K562 (cell line): ENCODE measurements at regions not wholly inside any gene's neighbourhood (a gene's known extent, or its start where the extent isn't known, plus 50 kb on each side); places are given as distances from the start of the nearest gene placed in this dataset.

ENCODE experiments used
- ATAC-seq: fragments of 200-7000 bp; cut with Tn5 transposase; 3 replicates; pipeline ENCODE4 v1.9.1; 2020; ENCODE audit warnings: moderate library complexity
- BruUV-seq: library from RNA; stranded (reverse); fragments of 400-500 nt; replicated peaks from 2 replicates; lab custom pipeline; 2021; lab: Mats Ljungman, UMichigan
- CTCF ChIA-PET: fragments of 300-600 bp; formaldehyde crosslinking; extraction: SDS; loops from one replicate; lab custom pipeline; 2021; ENCODE audit warnings: low intra/inter-chr PET ratio; lab: Yijun Ruan, JAX
- POLR2A ChIA-PET: fragments of 300-600, 350-650 bp; sonication (Branson Sonifier 250); formaldehyde crosslinking; extraction: SDS; loops from one replicate; lab custom pipeline; 2021; ENCODE audit warnings: antibody characterized with exemption, inconsistent platforms; lab: Yijun Ruan, JAX
- DNase-seq, 4 experiments: peaks; one replicate each; pipeline versions ENCODE4 v3.0.0 to v3.0.0-alpha.2; 2011 to 2018; ENCODE audit warnings: low spot score in 3 of 4, mixed read lengths in 3 of 4; ENCODE audit errors: extremely low read depth in 1 of 4
- FAIRE-seq: peaks from 2 replicates; lab custom pipeline; 2011; peaks lifted over from hg19 to GRCh38; lab: Jason Lieb, UNC
- H2AFZ ChIP-seq: 2 replicates; pipeline ENCODE4 v1.6.0; 2011; ENCODE audit warnings: low read depth, low read length, control low read depth, inconsistent platforms
- H3K27ac ChIP-seq: fragments of 200-600 bp; 3 replicates; pipeline ENCODE4 v1.8.0; 2011; ENCODE audit warnings: low read depth, mild to moderate bottlenecking, control low read depth, inconsistent platforms, low read length, moderate library complexity, mixed read lengths; ENCODE audit errors: extremely low read depth
- H3K27me3 ChIP-seq, 2 experiments: fragments of 300-600 bp in 1 of 2; 2 replicates in 1 of 2; 3 replicates in 1 of 2; pipeline versions ENCODE4 v1.6.0 to v1.8.0; 2011; ENCODE audit warnings: inconsistent platforms in 2 of 2, low read length in 2 of 2, mild to moderate bottlenecking in 1 of 2, mixed read lengths in 1 of 2, moderate library complexity in 1 of 2; ENCODE audit not compliant: control insufficient read depth in 2 of 2, insufficient read depth in 2 of 2
- H3K36me3 ChIP-seq: fragments of 300-600 bp; 3 replicates; pipeline ENCODE4 v1.8.0; 2011; ENCODE audit warnings: mild to moderate bottlenecking, low read length, inconsistent platforms; ENCODE audit not compliant: control insufficient read depth, insufficient read depth
- H3K4me1 ChIP-seq, 2 experiments: fragments of 200-600 bp in 1 of 2; replicated peaks in 1 of 2; 2 replicates in 1 of 2; 3 replicates in 1 of 2; pipeline versions ENCODE4 v1.5.1 to v1.8.0; 2011; ENCODE audit warnings: inconsistent platforms in 2 of 2, low read length in 2 of 2, mild to moderate bottlenecking in 1 of 2, mixed read lengths in 1 of 2, moderate library complexity in 1 of 2; ENCODE audit not compliant: control insufficient read depth in 2 of 2, insufficient read depth in 2 of 2
- H3K4me2 ChIP-seq: 2 replicates; pipeline ENCODE4 v1.6.1; 2011; ENCODE audit warnings: low read length, control low read depth, inconsistent platforms, mixed read lengths; ENCODE audit not compliant: insufficient read depth
- H3K4me3 ChIP-seq: fragments of 200-600 bp; sonication (generic), shearing (Covaris generic); 2 replicates; pipeline ENCODE4 v1.5.1; 2016; ENCODE audit warnings: control low read depth, inconsistent platforms
- H3K79me2 ChIP-seq: fragments of 200-600 bp; 3 replicates; pipeline ENCODE4 v1.8.0; 2011; ENCODE audit warnings: low read length, inconsistent platforms; ENCODE audit not compliant: control insufficient read depth, insufficient read depth
- H3K9ac ChIP-seq, 2 experiments: 2 replicates each; pipeline versions ENCODE4 v1.6.0 to v1.6.1; 2011; ENCODE audit warnings: low read depth in 2 of 2, low read length in 2 of 2, control low read depth in 1 of 2, inconsistent platforms in 1 of 2, mild to moderate bottlenecking in 1 of 2, mixed read lengths in 1 of 2; ENCODE audit not compliant: insufficient read depth in 1 of 2
- H3K9me1 ChIP-seq: one replicate; pipeline ENCODE4 v1.6.0; 2011; ENCODE audit warnings: inconsistent platforms, mild to moderate bottlenecking, low read length, moderate library complexity; ENCODE audit not compliant: control insufficient read depth, insufficient read depth
- H3K9me3 ChIP-seq: replicated peaks from 2 replicates; pipeline ENCODE4 v1.5.1; 2011; ENCODE audit warnings: low read depth, low read length, inconsistent platforms; ENCODE audit not compliant: control insufficient read depth, insufficient read depth
- H4K20me1 ChIP-seq: replicated peaks from 2 replicates; pipeline ENCODE4 v1.6.1; 2011; ENCODE audit warnings: low read length, inconsistent platforms, mixed read lengths; ENCODE audit not compliant: control insufficient read depth, insufficient read depth
- BACH1 ChIP-seq: fragments of 200-800 bp; sonication (Bioruptor generic); IDR thresholded peaks from 2 replicates; pipeline ENCODE4 v1.6.1; 2016; ENCODE audit warnings: missing genetic modification characterization, missing compliant biosample characterization
- BRCA1 ChIP-seq, 2 experiments: fragments of 450-650 bp in 1 of 2; sonication (generic) in 1 of 2; formaldehyde crosslinking in 1 of 2; IDR thresholded peaks; 2 replicates each; pipeline versions ENCODE4 v1.5.0 to v1.6.1; 2017 to 2020; ENCODE audit warnings: mild to moderate bottlenecking in 1 of 2, missing genetic modification reagents in 1 of 2
- BRF1 ChIP-seq: IDR thresholded peaks from 3 replicates; pipeline ENCODE4 v1.6.1; 2011; ENCODE audit warnings: borderline replicate concordance, mild to moderate bottlenecking; ENCODE audit not compliant: insufficient read length; ENCODE audit errors: extremely low read depth
- CHD2 ChIP-seq: IDR thresholded peaks from 2 replicates; pipeline ENCODE4 v1.6.1; 2011; ENCODE audit warnings: low read depth, low read length
- GABPB1 ChIP-seq: sonication (generic); formaldehyde crosslinking; IDR thresholded peaks from 2 replicates; pipeline ENCODE4 v1.8.0; 2022; ENCODE audit warnings: mild to moderate bottlenecking, missing genetic modification reagents
- KDM5B ChIP-seq: fragments of 200-600 bp; sonication (generic); IDR thresholded peaks from 2 replicates; pipeline ENCODE4 v1.6.1; 2012; ENCODE audit warnings: low read depth, mild to moderate bottlenecking, moderate library complexity, low read length, control low read depth, inconsistent platforms; ENCODE audit not compliant: insufficient replicate concordance
- KHSRP ChIP-seq: fragments of 450-650 bp; IDR thresholded peaks from 2 replicates; pipeline ENCODE4 v1.6.1; 2017
- MXD1 ChIP-seq: fragments of 250-450 bp; sonication (Bioruptor Pico); IDR thresholded peaks from 2 replicates; pipeline ENCODE4 v1.8.0; 2021; ENCODE audit warnings: borderline replicate concordance, mild to moderate bottlenecking, moderate library complexity; ENCODE audit not compliant: poor library complexity, severe bottlenecking
- PCBP2 ChIP-seq: fragments of 200-400 bp; formaldehyde crosslinking; IDR thresholded peaks from 2 replicates; pipeline ENCODE4 v1.6.1; 2018; ENCODE audit warnings: low read length, low read depth, mild to moderate bottlenecking, moderate library complexity; ENCODE audit not compliant: poor library complexity, severe bottlenecking
- PTBP1 ChIP-seq: fragments of 200-400 bp; formaldehyde crosslinking; IDR thresholded peaks from 2 replicates; pipeline ENCODE4 v1.6.1; 2017; ENCODE audit warnings: low read depth, low read length
- TARDBP ChIP-seq: fragments of 450-650 bp; IDR thresholded peaks from 2 replicates; pipeline ENCODE4 v1.6.1; 2016
- ZNF217 ChIP-seq: sonication (generic); formaldehyde crosslinking; IDR thresholded peaks from 2 replicates; pipeline ENCODE4 v1.8.0; 2022; ENCODE audit warnings: mild to moderate bottlenecking, missing genetic modification reagents
- ZNF431 ChIP-seq: sonication (generic); formaldehyde crosslinking; IDR thresholded peaks from 2 replicates; pipeline ENCODE4 v1.8.0; 2022; ENCODE audit warnings: mild to moderate bottlenecking, missing genetic modification reagents
- ZNF444 ChIP-seq: fragments of 250-450 bp; sonication (Bioruptor Pico); IDR thresholded peaks from 2 replicates; pipeline ENCODE4 v1.4.0; 2020; ENCODE audit warnings: mild to moderate bottlenecking, moderate library complexity
- ZNF644 ChIP-seq: fragments of 200-800 bp; sonication (Bioruptor generic); IDR thresholded peaks from 2 replicates; pipeline ENCODE4 v1.6.1; 2016; ENCODE audit warnings: low read depth, missing genetic modification characterization, missing compliant biosample characterization
- WGBS: fragments of 100-300 bp; shearing (Covaris generic); methylation state at CpG from one replicate; pipeline ENCODE4 v1.1.6; 2016; ENCODE audit warnings: low coverage, mixed read lengths; ENCODE audit not compliant: insufficient coverage; ENCODE audit errors: missing lambda C conversion rate; 5-methylcytosine and 5-hydroxymethylcytosine counted together
- in situ Hi-C: fragments of 300-500 bp; cut with MboI; formaldehyde crosslinking; loops from 4 replicates; pipeline ENCODE4 v1.15.0; 2018; ENCODE audit warnings: inconsistent platforms, mixed read lengths
- intact Hi-C: fragments of 100-400 bp; cut with micrococcal nuclease; formaldehyde crosslinking; loops from 2 replicates; pipeline ENCODE4 v1.14.2; 2022

- TF ChIP-seq KHSRP (no peak), ZNF444 (no peak), CHD2 (no peak), MXD1 (CRISPR knock-in tag) (no peak)
- Histone ChIP-seq H3K27ac (no peak overlapping the region), H4K20me1 (no peaks in the 10 kb centered on the region), H3K79me2 (no peaks in the 10 kb centered on the region), H3K27me3 (no peaks in the 10 kb centered on the region), H3K4me3 (no peak overlapping the region), H3K9ac (no peak overlapping the region), H3K4me2 (no peak overlapping the region), H3K9me3 (no peaks in the 10 kb centered on the region), H3K4me1 (no peaks in the 10 kb centered on the region), H3K36me3 (no peaks in the 10 kb centered on the region), H3K9me1 (no peaks in the 10 kb centered on the region), H2AFZ (no peak overlapping the region)
- DNase-seq: no peak
- no peak for FAIRE-seq
- intact Hi-C loops (no loop called here), in situ Hi-C loops (no loop called here)
- BruUV-seq: no TSS peak
- POLR2A ChIA-PET: no interaction called here
- CTCF ChIA-PET: no interaction called here
- no peak for ATAC-seq
- WGBS: 0% methylated on average over 1 of the region's 1 CpG
These were observed 671.4 kb downstream of the GALC start for GRCh38 chr14:87321548-87321947.

GRCh38 chr14:87312894-87313205, 680.1 kb downstream of the GALC start:
- Histone ChIP-seq H3K4me1 (no peaks in the 10 kb centered on the region), H4K20me1 (no peaks in the 10 kb centered on the region), H3K79me2 (no peaks in the 10 kb centered on the region), H2AFZ (no peak overlapping the region), H3K9me1 (no peaks in the 10 kb centered on the region), H3K4me2 (no peak overlapping the region), H3K27me3 (no peaks in the 10 kb centered on the region), H3K36me3 (no peaks in the 10 kb centered on the region), H3K9me3 (no peaks in the 10 kb centered on the region), H3K27ac (no peak overlapping the region), H3K4me3 (no peak overlapping the region), H3K9ac (no peak overlapping the region)
- POLR2A ChIA-PET: no interaction called here
- BruUV-seq: no TSS peak
- in situ Hi-C loops (no loop called here), intact Hi-C loops (no loop called here)
- ATAC-seq (no peak), DNase-seq (no peak), FAIRE-seq (no peak)
- CTCF ChIA-PET: no interaction called here
- TF ChIP-seq ZNF644 (tag) (no peak), PTBP1 (no peak), ZNF431 (CRISPR knock-in tag) (no peak), PCBP2 (no peak), KDM5B (no peak), BACH1 (no peak), ZNF217 (CRISPR knock-in tag) (no peak), BRF1 (no peak), BRCA1 (IDR thresholded peaks at IDR 0.05) (no peak), BRCA1 (CRISPR knock-in tag; IDR thresholded peaks at IDR 0.05) (no peak), GABPB1 (CRISPR knock-in tag) (no peak), TARDBP (no peak)
- WGBS: 7% methylated on average over 3 of the region's 3 CpGs
